ENCODE measurements at regions not wholly inside any gene's neighbourhood (a gene's known extent, or its start where the extent isn't known, plus 50 kb on each side); places are given as distances from the start of the nearest gene placed in this dataset.

DNA sequence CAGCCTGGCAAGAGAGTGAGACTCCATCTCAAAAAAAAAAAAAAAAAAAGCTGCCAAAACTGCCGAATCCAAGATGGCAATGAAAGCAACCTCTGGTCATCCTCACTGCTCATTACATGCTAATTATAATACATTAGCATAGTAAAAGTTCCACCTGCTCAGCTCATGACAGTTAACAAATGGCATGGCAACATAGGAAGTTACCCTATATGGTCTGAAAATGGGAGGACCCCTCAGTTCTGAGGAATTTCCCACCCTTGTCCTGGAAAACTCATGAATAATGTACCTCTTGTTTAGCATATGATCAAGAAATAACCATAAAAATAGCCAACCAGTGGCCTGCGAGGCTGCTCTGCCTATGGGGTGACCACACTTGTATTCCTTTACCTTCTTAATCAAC lies 93.1 kb upstream of the PGBD5 start:
- TF ChIP-seq, protein P1, sequence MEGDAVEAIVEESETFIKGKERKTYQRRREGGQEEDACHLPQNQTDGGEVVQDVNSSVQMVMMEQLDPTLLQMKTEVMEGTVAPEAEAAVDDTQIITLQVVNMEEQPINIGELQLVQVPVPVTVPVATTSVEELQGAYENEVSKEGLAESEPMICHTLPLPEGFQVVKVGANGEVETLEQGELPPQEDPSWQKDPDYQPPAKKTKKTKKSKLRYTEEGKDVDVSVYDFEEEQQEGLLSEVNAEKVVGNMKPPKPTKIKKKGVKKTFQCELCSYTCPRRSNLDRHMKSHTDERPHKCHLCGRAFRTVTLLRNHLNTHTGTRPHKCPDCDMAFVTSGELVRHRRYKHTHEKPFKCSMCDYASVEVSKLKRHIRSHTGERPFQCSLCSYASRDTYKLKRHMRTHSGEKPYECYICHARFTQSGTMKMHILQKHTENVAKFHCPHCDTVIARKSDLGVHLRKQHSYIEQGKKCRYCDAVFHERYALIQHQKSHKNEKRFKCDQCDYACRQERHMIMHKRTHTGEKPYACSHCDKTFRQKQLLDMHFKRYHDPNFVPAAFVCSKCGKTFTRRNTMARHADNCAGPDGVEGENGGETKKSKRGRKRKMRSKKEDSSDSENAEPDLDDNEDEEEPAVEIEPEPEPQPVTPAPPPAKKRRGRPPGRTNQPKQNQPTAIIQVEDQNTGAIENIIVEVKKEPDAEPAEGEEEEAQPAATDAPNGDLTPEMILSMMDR (conservative IDR thresholded peaks at IDR 0.05) = no peak
- TF ChIP-seq ZFX (IDR thresholded peaks at IDR 0.05) = no peak
